ENCODE measurements at regions not wholly inside any gene's neighbourhood (a gene's known extent, or its start where the extent isn't known, plus 50 kb on each side); places are given as distances from the start of the nearest gene placed in this dataset.
"Not testable (repeated sequence)": the region's sequence is repeated elsewhere in the genome, so short reads cannot be mapped to it uniquely, and the experiment has no call there.

GRCh38 chr18:8992500-8992899 is 110.0 kb upstream of the NDUFV2 start:
- not testable (repeated sequence) for H3K9ac ChIP-seq (ENCODE audit: low read depth, low read length); H3K9me3 ChIP-seq (ENCODE audit: control insufficient read depth, insufficient read depth, low read length); H3K36me3 ChIP-seq (ENCODE audit: insufficient read depth, low read length); H3K4me1 ChIP-seq (ENCODE audit: insufficient read depth, low read length)

GRCh38 chr18:8994603-8995002 is 107.9 kb upstream of the NDUFV2 start:
- Histone ChIP-seq H3K9me3 (ENCODE audit: control insufficient read depth, insufficient read depth, low read length) (0 out of 2 replicates have a peak, but pooled peaks cover 5% of the 10 kb centered on the region), H3K9ac (ENCODE audit: low read depth, low read length) (no peak overlapping the region), H3K4me1 (ENCODE audit: insufficient read depth, low read length) (no peaks in the 10 kb centered on the region; the same call in 1 of the 2 replicates), H3K36me3 (ENCODE audit: insufficient read depth, low read length) (no peaks in the 10 kb centered on the region)

GRCh38 chr18:8995096-8995495 is 107.4 kb upstream of the NDUFV2 start:
- Histone ChIP-seq H3K4me1 (ENCODE audit: insufficient read depth, low read length) (no peaks in the 10 kb centered on the region), H3K9ac (ENCODE audit: low read depth, low read length) (no peak overlapping the region), H3K36me3 (ENCODE audit: insufficient read depth, low read length) (no peaks in the 10 kb centered on the region), H3K9me3 (ENCODE audit: control insufficient read depth, insufficient read depth, low read length) (0 out of 2 replicates have a peak, but pooled peaks cover 5% of the 10 kb centered on the region)

GRCh38 chr18:8996771-8997432 is 105.6 kb upstream of the NDUFV2 start:
- H3K9ac ChIP-seq (ENCODE audit: low read depth, low read length): no peak overlapping the region
- peaks cover 6% of the 10 kb centered on the region; the same call in 1 of the 2 replicates for H3K4me1 ChIP-seq (ENCODE audit: insufficient read depth, low read length)
- H3K36me3 ChIP-seq (ENCODE audit: insufficient read depth, low read length): no peaks in the 10 kb centered on the region
- H3K9me3 ChIP-seq (ENCODE audit: control insufficient read depth, insufficient read depth, low read length): 0 out of 2 replicates have a peak, but pooled peaks cover 5% of the 10 kb centered on the region

- H3K36me3 ChIP-seq (ENCODE audit: insufficient read depth, low read length): no peaks in the 10 kb centered on the region
- 0 out of 2 replicates have a peak, but pooled peaks cover 5% of the 10 kb centered on the region for H3K9me3 ChIP-seq (ENCODE audit: control insufficient read depth, insufficient read depth, low read length)
- no peak overlapping the region for H3K9ac ChIP-seq (ENCODE audit: low read depth, low read length)
- peaks cover 6% of the 10 kb centered on the region; the same call in 1 of the 2 replicates for H3K4me1 ChIP-seq (ENCODE audit: insufficient read depth, low read length)
Observed at GRCh38 chr18:8997634-8998033, 104.9 kb upstream of the NDUFV2 start.

- H3K9me3 ChIP-seq (ENCODE audit: control insufficient read depth, insufficient read depth, low read length): peaks cover 5% of the 10 kb centered on the region; the same call in 1 of the 2 replicates
- no peaks in the 10 kb centered on the region for H3K36me3 ChIP-seq (ENCODE audit: insufficient read depth, low read length)
- no peak overlapping the region for H3K9ac ChIP-seq (ENCODE audit: low read depth, low read length)
- H3K4me1 ChIP-seq (ENCODE audit: insufficient read depth, low read length): peaks cover 6% of the 10 kb centered on the region; the same call in 1 of the 2 replicates
Observed at GRCh38 chr18:8998481-8999217, 103.8 kb upstream of the NDUFV2 start.

- Histone ChIP-seq H3K9me3 (ENCODE audit: control insufficient read depth, insufficient read depth, low read length) (peaks cover 5% of the 10 kb centered on the region; the same call in 1 of the 2 replicates), H3K9ac (ENCODE audit: low read depth, low read length) (no peak overlapping the region), H3K36me3 (ENCODE audit: insufficient read depth, low read length) (no peaks in the 10 kb centered on the region)
Observed at GRCh38 chr18:8999872-9000271, 102.6 kb upstream of the NDUFV2 start.

GRCh38 chr18:9000733-9001132 is 101.8 kb upstream of the NDUFV2 start:
- Histone ChIP-seq H3K4me1 (ENCODE audit: insufficient read depth, low read length) (peaks cover 6% of the 10 kb centered on the region; the same call in 1 of the 2 replicates), H3K36me3 (ENCODE audit: insufficient read depth, low read length) (no peaks in the 10 kb centered on the region), H3K9ac (ENCODE audit: low read depth, low read length) (no peak overlapping the region), H3K9me3 (ENCODE audit: control insufficient read depth, insufficient read depth, low read length) (peaks cover 5% of the 10 kb centered on the region; the same call in 1 of the 2 replicates)

More at GRCh38 chr18:8999872-9000271, 102.6 kb upstream of the NDUFV2 start:
- peaks cover 6% of the 10 kb centered on the region; the same call in 1 of the 2 replicates for H3K4me1 ChIP-seq (ENCODE audit: insufficient read depth, low read length)

GRCh38 chr18:9001209-9001608 is 101.3 kb upstream of the NDUFV2 start:
- Histone ChIP-seq H3K36me3 (ENCODE audit: insufficient read depth, low read length) (no peaks in the 10 kb centered on the region), H3K4me1 (ENCODE audit: insufficient read depth, low read length) (peaks cover 6% of the 10 kb centered on the region; the same call in 1 of the 2 replicates), H3K9ac (ENCODE audit: low read depth, low read length) (no peak overlapping the region), H3K9me3 (ENCODE audit: control insufficient read depth, insufficient read depth, low read length) (peaks cover 5% of the 10 kb centered on the region; the same call in 1 of the 2 replicates)

GRCh38 chr18:9003406-9004100 is 98.9 kb upstream of the NDUFV2 start:
- Histone ChIP-seq H3K36me3 (ENCODE audit: insufficient read depth, low read length) (no peaks in the 10 kb centered on the region), H3K9me3 (ENCODE audit: control insufficient read depth, insufficient read depth, low read length) (no peaks in the 10 kb centered on the region; the same call in 1 of the 2 replicates), H3K4me1 (ENCODE audit: insufficient read depth, low read length) (peaks cover 6% of the 10 kb centered on the region; the same call in 1 of the 2 replicates), H3K9ac (ENCODE audit: low read depth, low read length) (no peak overlapping the region)

GRCh38 chr18:9004308-9004707 is 98.2 kb upstream of the NDUFV2 start:
- H3K9me3 ChIP-seq (ENCODE audit: control insufficient read depth, insufficient read depth, low read length); H3K4me1 ChIP-seq (ENCODE audit: insufficient read depth, low read length); H3K36me3 ChIP-seq (ENCODE audit: insufficient read depth, low read length); H3K9ac ChIP-seq (ENCODE audit: low read depth, low read length): not testable (repeated sequence)

- not testable (repeated sequence) for H3K4me1 ChIP-seq (ENCODE audit: insufficient read depth, low read length); H3K36me3 ChIP-seq (ENCODE audit: insufficient read depth, low read length); H3K9me3 ChIP-seq (ENCODE audit: control insufficient read depth, insufficient read depth, low read length); H3K9ac ChIP-seq (ENCODE audit: low read depth, low read length)
Observed at GRCh38 chr18:9007700-9008099, 94.8 kb upstream of the NDUFV2 start.

GRCh38 chr18:9008200-9008708 is 94.2 kb upstream of the NDUFV2 start:
- no peaks in the 10 kb centered on the region for H3K4me1 ChIP-seq (ENCODE audit: insufficient read depth, low read length)
- H3K36me3 ChIP-seq (ENCODE audit: insufficient read depth, low read length): no peaks in the 10 kb centered on the region
- H3K9ac ChIP-seq (ENCODE audit: low read depth, low read length): no peak overlapping the region
- no peaks in the 10 kb centered on the region; the same call in 1 of the 2 replicates for H3K9me3 ChIP-seq (ENCODE audit: control insufficient read depth, insufficient read depth, low read length)
